ENCODE measurements at regions not wholly inside any gene's neighbourhood (a gene's known extent, or its start where the extent isn't known, plus 50 kb on each side); places are given as distances from the start of the nearest gene placed in this dataset.
"Not testable (repeated sequence)": the region's sequence is repeated elsewhere in the genome, so short reads cannot be mapped to it uniquely, and the experiment has no call there.

DNA sequence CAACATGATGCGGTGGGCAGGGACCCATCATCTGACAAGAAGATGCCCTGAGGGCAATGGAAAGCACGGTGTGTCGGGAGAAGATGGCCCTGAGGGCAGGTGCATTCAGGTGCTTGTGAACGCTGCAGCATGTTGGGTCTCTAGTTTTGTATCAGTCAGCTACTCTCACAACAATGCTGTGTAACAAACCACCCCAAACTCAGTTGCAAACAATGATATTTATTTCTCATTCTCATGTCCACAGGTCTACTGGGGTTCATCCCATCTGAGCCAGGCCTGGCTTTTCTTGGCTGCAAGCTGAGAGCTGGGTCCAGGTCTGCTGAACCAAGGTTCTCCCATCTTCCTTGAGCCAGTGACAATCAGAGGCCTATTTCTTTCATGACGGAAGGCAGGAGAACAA, 461.6 kb downstream of the PREX1 start:
- TF ChIP-seq, protein P1, sequence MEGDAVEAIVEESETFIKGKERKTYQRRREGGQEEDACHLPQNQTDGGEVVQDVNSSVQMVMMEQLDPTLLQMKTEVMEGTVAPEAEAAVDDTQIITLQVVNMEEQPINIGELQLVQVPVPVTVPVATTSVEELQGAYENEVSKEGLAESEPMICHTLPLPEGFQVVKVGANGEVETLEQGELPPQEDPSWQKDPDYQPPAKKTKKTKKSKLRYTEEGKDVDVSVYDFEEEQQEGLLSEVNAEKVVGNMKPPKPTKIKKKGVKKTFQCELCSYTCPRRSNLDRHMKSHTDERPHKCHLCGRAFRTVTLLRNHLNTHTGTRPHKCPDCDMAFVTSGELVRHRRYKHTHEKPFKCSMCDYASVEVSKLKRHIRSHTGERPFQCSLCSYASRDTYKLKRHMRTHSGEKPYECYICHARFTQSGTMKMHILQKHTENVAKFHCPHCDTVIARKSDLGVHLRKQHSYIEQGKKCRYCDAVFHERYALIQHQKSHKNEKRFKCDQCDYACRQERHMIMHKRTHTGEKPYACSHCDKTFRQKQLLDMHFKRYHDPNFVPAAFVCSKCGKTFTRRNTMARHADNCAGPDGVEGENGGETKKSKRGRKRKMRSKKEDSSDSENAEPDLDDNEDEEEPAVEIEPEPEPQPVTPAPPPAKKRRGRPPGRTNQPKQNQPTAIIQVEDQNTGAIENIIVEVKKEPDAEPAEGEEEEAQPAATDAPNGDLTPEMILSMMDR (conservative IDR thresholded peaks at IDR 0.05): no peak
- TF ChIP-seq ZFX (IDR thresholded peaks at IDR 0.05): no peak
- H3K27ac ChIP-seq: no peak overlapping the region

DNA sequence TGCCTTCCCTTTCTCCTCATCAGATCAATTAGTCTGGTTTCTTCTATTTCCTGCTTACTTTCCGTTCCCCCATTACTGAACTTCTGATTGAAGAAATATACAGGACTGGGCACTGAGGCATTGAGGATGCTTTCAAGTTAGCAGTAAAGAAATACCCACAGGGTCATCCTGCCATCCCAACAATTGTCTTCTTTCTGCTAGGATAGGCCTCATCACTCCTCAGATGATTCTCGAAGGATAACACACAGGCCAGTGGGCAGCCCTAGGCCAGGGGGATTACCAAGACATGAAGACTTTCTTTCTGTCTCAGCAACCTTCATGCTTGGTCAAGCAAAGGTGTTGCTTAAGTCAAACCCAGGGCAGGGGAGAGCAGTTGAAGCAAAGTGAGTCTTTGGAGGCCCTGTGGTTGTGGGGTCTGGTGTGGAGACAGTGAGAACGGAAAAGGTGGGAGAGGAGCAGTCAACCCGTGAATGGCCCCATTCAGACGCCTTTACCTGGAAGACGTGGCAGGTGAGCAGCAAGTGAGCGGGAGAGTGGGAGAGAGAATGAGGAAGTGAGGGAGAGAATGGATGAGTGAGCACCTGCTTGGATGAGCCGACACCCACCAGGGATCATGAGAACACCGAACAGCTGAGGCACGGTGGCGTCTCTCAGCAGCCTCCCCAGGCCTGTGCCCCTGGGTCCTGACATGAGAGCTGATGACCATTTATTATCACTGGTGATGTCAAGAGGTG, 462.9 kb downstream of the PREX1 start:
- TF ChIP-seq ZFX (IDR thresholded peaks at IDR 0.05): no peak
- TF ChIP-seq, protein P1 (conservative IDR thresholded peaks at IDR 0.05): no peak
- H3K27ac ChIP-seq: no peak overlapping the region

DNA sequence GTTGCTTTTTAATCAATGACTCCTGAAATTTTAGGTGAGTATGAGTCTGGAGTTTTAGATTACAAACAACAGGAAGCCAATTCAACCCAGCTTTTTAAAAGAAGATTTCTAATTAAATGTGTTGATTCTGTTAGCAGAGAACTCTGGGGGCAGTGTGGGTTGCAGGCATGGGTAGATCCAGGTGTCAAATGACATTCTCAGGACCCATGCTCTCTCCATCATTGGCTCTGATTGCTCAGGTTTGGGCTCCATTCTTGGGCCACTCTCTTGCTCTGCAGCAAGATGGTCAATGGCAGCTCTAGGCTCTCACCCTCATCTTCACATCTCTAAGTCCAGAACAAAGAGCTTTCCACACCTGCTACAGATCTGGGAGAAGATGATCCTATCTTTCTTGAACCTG, 463.7 kb downstream of the PREX1 start:
- H3K27ac ChIP-seq: no peak overlapping the region
- TF ChIP-seq, protein P1 (conservative IDR thresholded peaks at IDR 0.05): no peak
- TF ChIP-seq ZFX (IDR thresholded peaks at IDR 0.05): no peak

DNA sequence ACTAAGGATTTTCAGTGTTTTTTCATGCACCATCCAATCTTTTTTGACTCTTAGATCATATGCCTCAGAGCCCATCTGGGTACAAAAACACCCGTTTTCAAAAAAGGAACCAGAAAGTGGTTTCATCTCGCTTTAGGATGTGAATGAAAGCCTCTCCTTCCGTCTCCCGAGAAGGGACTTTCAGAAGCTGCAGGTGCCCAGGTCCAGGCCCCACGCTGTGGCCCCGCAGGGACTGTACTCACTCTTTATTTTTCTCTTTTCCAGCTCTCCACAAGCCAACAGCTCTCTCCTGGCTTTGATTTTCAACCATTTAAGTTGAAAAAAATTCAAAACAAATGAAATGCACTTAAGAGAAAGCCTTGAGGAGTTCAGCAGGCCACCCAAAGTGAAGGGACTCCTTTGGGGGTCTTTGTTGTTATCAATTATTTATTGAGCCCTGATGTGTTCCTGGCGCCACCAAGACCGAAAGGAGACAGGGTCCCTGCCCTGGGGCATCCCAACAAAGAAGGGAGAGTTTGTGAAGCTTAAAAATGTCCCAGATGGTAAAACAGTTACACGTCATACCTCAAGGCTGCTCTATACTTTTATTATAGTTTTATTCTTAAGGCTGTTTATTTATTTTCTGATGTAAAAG, 467.3 kb downstream of the PREX1 start:
- no peak overlapping the region for H3K27ac ChIP-seq

DNA sequence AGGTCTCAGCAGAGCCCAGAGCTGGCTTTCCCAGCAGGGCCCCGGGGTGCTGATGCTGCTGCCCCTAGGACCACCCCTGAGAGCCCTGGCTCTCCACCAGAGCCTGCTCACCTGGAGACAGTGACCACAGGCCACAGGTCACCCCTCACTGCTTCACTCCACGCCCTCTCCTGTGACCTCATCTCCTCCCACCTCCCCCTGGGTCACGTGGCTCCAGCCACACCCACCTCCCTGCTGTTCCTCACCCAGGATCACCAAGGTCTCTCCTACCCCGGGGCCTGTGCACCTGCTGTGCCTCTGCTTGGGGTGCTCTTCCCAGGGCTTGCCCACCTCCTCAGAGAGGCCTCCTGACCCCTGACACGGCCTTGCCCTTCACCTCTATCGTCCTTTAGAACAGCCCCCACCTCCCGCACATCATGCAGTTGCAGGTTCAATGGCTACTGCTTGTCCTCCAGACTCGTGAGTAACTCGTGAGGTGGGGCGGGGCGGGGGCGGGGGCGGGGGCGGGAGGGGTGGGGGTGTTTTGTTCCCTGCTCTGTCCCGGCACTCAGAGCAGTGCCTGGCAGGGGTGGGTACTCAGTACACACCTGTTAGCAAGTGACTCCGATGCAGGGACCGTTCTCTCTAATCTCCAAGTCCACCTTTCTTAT, 468.0 kb downstream of the PREX1 start:
- H3K27ac ChIP-seq: no peak overlapping the region
- no peak for TF ChIP-seq ZFX (IDR thresholded peaks at IDR 0.05)
- TF ChIP-seq, protein P1 (conservative IDR thresholded peaks at IDR 0.05): no peak

More for the DNA sequence above, 467.3 kb downstream of the PREX1 start:
- no peak for TF ChIP-seq ZFX (IDR thresholded peaks at IDR 0.05)
- TF ChIP-seq, protein P1 (conservative IDR thresholded peaks at IDR 0.05): no peak

DNA sequence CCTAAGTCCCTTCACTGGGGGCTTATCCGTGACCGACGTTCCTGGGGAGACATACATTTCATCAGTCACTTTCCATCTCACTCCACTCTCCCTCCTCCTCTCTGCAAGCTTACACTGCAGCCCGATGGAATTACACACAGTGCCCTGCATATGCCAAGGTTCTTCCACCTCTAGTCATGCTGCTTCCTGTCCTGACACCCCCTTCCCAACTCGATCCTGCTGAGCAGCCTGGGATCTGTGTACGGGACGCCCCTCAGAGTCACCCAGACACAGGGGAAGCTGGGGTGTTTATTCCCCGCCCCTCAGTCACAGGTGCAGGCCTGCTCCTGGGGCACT, 468.8 kb downstream of the PREX1 start:
- H3K27ac ChIP-seq: not testable (repeated sequence)

DNA sequence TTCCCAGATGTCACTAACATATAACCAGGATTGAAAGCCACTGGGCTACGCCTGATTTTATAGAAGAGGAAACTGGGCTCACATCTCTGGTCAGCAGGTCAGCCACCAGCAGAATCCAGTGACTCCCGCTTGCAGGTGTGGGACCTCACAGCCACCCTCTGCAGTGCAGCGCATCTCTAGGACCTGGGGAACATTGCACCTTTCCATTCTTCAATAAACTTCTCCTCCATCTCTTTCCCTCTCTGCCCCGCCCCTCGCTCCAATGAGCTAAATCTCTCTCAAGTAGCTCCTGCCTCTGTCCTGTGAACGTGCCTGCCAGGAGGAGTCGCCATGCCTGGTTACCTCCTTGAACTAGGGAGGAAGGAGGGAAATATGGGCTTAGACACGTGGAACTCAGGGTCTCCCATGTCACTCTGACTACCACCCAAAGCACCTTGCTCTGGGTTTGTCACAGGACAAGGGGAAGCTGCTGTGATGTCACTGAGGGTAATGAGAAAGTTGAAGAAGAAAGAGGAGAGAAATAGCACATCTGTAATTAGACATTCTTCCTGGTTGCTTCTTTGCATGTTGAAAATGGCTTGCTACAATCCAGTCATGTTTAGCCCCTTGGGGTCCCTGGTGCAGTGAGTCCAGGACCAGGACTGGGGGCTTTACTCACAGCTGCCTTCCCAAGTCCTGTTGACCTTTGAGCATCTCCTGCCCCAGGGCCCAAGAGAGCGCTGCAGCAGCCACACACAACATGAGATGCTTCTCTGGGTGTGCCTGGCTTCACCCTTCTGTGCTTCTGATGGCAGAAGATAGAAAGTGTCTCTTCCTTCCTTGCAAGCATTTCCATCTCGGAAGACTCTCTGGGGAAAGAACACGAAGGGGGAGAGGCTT, 469.4 kb downstream of the PREX1 start:
- TF ChIP-seq, protein P1 (conservative IDR thresholded peaks at IDR 0.05): no peak
- no peak for TF ChIP-seq ZFX (IDR thresholded peaks at IDR 0.05)
- H3K27ac ChIP-seq: no peak overlapping the region

Data from C4-2B (cell line).